ENCODE measurements at regions not wholly inside any gene's neighbourhood (a gene's known extent, or its start where the extent isn't known, plus 50 kb on each side); places are given as distances from the start of the nearest gene placed in this dataset.

- TF ChIP-seq CTCF (IDR thresholded peaks at IDR 0.05; ENCODE audit: low read depth, low read length, missing control alignments): no peak
- no peak for DNase-seq (ENCODE audit: extremely low read depth, low read depth)
- H3K4me3 ChIP-seq (replicated peaks; ENCODE audit: low read depth, low read length): no peak overlapping the region
These were observed 216.3 kb downstream of the SLC6A15 start for GRCh38 chr12:84696281-84696680.

GRCh38 chr12:84694116-84694515, 218.5 kb downstream of the SLC6A15 start:
- H3K4me3 ChIP-seq (replicated peaks; ENCODE audit: low read depth, low read length): no peak overlapping the region
- no peak for TF ChIP-seq CTCF (IDR thresholded peaks at IDR 0.05; ENCODE audit: low read depth, low read length, missing control alignments)
- no peak for DNase-seq (ENCODE audit: extremely low read depth, low read depth)

GRCh38 chr12:84692071-84692470, 220.5 kb downstream of the SLC6A15 start:
- no peak overlapping the region for H3K4me3 ChIP-seq (replicated peaks; ENCODE audit: low read depth, low read length)
- TF ChIP-seq CTCF (IDR thresholded peaks at IDR 0.05; ENCODE audit: low read depth, low read length, missing control alignments): no peak
- DNase-seq (ENCODE audit: extremely low read depth, low read depth): no peak

GRCh38 chr12:84691266-84691665, 221.3 kb downstream of the SLC6A15 start:
- DNase-seq (ENCODE audit: extremely low read depth, low read depth): no peak
- no peak for TF ChIP-seq CTCF (IDR thresholded peaks at IDR 0.05; ENCODE audit: low read depth, low read length, missing control alignments)
- no peak overlapping the region for H3K4me3 ChIP-seq (replicated peaks; ENCODE audit: low read depth, low read length)

- DNase-seq (ENCODE audit: extremely low read depth, low read depth): no peak
- no peak overlapping the region for H3K4me3 ChIP-seq (replicated peaks; ENCODE audit: low read depth, low read length)
- TF ChIP-seq CTCF (IDR thresholded peaks at IDR 0.05; ENCODE audit: low read depth, low read length, missing control alignments): no peak
These were observed 223.0 kb downstream of the SLC6A15 start for GRCh38 chr12:84689638-84690037.

- DNase-seq (ENCODE audit: extremely low read depth, low read depth): no peak
- no peak overlapping the region for H3K4me3 ChIP-seq (replicated peaks; ENCODE audit: low read depth, low read length)
- no peak for TF ChIP-seq CTCF (IDR thresholded peaks at IDR 0.05; ENCODE audit: low read depth, low read length, missing control alignments)
These were observed 227.2 kb downstream of the SLC6A15 start for GRCh38 chr12:84685379-84685778.

- DNase-seq (ENCODE audit: extremely low read depth, low read depth): no peak
- H3K4me3 ChIP-seq (replicated peaks; ENCODE audit: low read depth, low read length): no peak overlapping the region
- no peak for TF ChIP-seq CTCF (IDR thresholded peaks at IDR 0.05; ENCODE audit: low read depth, low read length, missing control alignments)
These were observed 235.8 kb downstream of the SLC6A15 start for GRCh38 chr12:84676787-84677186.
